ENCODE measurements at regions not wholly inside any gene's neighbourhood (a gene's known extent, or its start where the extent isn't known, plus 50 kb on each side); places are given as distances from the start of the nearest gene placed in this dataset.

DNA sequence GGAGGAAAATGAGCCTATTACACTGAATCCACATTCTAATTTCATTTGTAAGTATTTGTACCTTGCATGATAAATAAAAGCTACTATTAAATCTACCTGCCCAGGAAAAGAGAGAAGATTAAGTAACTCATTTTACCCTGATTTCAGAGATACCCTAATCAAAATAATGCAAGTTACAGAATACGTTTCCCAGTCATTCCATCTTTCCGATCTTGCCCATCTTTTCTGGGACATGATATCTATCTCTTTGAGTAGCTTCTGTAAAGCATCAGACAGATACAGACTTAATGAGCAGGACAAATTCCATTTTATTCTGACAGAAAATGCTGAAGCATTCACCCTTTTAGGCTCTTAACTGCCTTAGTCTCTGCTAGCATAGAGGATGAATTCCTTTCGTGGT is 56.6 kb downstream of the SPRY2 start:
- DNase-seq = no peak

GRCh38 chr13:80278706-80279105 is 62.2 kb downstream of the SPRY2 start:
- no peak for DNase-seq

DNA sequence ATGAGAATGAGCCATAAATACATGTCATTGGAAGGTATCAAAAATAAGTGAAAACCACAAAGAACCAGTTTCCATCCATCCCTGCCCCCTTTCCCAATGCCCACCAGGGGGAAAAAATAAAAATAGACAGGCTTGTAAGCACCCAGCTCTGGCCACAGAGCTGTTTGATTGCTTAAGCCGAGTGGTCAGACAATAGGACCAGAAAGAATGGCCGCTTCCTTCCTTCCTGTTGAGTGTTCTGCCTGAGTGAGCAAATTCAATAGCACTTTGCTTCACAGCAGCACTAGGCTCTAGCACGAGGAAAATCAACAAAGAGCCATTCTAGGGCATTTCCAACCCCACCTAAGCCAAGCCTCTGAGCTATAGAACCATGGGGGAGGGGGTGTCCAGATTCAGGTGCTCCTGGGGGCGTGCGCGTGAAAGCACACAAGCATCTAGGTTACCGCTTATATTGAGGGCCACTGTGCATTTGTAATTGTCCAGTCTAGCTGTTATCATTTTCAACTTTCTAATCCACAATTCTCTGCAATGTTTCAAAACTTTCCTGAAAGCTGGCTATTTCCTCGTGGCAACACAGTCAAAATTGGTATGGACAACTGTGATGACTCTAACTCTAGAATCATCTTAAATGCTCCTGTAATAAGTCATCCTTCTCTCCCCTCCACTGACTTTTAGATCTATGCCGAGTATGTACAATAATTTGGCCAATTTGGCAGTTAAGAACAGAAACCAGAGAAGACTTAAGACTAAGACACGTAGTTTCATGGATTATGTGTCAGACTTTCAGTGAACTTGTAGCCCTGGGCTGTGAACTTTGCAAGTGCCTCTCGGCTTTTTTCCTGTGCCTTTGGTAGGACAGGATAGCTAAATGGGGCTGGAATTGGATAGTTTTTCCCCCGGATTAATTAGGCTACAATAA is 64.3 kb downstream of the SPRY2 start:
- no peak for DNase-seq

DNA sequence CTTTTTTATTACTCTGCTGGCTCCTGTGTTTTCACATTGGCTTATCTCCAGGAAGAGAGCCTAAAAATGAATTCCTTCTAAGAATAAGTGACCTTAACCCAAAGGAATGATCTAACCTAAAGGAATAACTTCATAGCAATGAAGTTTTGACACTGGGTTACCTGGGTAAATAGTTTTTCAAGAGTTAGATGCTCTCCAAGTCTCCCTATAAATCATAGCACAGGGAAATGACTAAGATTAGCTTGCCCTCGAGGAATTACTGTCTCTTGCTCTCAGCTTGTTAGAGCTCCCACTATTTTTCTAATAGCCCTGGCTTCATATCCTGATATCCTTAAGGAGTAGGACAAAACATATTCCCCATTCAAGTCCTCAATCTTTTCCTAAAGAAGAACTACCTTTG is 66.3 kb downstream of the SPRY2 start:
- no peak for DNase-seq

DNA sequence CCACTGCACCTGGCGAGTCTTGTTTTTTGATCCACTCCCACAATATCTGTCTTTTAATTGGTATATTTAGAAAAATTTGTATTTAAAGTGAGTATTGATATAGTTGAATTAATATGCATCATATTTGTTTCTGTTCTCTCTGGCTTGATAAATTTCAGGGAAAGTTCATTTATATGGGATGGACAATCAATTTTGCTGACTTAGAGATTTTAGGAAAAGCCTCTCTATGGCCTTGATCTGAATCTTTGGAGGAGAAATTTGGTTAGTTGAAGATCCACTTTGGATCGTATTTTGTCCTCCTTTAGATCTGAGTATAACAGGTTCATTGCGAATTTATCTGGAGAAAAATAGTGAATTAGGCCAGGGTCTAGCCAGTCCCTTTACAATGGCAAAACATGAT is 67.2 kb downstream of the SPRY2 start:
- DNase-seq = no peak

GRCh38 chr13:80265348-80265747 is 75.6 kb downstream of the SPRY2 start:
- no peak for DNase-seq

- DNase-seq = no peak
Measured at GRCh38 chr13:80263745-80264513, 77.0 kb downstream of the SPRY2 start.

DNA sequence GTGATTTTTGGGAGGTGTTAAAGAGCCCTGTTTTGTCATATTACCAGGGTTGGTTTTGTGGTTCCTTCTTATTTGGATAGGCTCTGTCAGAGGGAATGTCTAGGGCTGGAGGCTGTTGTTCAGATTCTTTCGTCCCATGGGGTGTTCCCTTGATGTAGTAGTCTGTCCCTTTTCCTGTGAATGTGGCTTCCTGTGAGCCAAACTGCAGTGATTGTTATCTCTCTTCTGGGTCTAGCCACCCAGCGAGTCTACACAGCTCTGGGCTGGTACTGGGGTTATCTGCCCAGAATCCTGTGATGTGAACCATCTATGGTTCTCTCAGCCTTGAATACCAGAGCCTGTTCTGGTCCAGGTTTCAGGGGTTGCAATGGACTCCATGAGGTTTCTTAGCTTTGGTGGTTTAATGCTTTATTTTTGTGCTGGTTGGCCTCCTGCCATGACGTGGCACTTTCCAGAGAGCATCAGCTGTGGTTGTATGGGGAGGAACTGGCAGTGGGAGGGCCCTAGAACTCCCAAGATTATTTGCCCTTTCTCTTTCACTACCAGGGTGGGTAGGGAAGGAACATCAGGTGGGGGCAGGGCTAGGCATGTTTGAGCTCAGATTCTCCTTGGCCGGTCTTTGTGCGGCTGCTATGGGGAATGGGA is 78.8 kb downstream of the SPRY2 start:
- DNase-seq = no peak

DNA sequence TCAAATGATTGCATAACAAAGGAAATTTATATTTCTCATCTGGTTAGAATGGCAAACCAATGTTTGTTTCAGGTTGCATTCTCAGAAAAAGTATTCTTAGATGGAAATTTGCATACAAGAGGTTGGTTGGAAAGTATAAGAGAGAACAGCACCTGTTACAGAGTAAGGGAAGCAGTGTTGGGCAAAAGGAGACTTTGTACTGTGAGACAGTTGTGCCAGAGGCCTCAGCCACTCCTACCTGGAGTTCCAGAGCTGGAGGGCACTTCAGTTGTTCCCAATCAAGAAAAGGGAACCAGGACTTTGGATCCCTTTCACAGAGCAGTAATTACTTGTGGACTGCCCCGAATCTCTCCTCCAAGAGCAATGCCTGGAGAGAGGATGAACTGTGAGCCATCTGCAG is 81.8 kb downstream of the SPRY2 start:
- no peak for DNase-seq

- DNase-seq = no peak
Measured at GRCh38 chr13:80256352-80256932, 84.5 kb downstream of the SPRY2 start.

DNA sequence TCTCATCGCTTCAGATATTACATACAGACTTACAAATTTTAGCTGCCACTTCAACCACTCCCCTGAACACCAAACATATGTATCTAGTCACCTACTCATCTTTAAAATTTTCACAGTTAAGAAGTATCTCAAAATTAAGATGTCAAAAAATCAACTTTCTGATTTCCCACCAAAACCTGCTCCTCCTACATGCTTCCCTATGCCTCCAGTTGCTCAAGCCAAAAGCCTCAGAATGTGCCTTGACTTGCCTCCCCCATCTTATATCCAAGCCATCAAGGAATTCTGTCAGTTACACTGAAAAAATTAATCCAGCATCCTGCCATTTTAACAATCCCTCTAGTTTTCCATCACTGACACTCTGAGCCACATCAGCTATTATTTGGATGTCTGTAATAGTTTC is 85.0 kb downstream of the SPRY2 start:
- DNase-seq = no peak

DNA sequence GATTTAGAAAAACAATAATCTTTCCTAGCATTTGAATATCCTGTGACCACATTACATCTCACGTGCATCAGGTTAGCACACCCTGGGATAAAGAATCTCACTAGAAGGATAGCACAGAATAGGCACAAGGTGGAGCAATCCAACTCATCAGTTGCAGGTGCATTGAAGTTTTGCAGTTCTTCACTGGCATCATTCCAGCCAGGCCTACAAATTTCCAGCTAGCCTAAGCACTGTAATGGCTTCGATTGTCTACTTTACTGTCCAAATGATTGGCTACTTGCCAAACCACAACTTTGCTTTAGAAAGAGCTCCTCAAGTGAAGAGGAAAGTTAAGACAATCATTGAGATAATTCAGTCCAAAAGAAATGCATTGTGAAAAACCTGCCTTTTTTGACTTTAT is 89.5 kb downstream of the SPRY2 start:
- no peak for DNase-seq

DNA sequence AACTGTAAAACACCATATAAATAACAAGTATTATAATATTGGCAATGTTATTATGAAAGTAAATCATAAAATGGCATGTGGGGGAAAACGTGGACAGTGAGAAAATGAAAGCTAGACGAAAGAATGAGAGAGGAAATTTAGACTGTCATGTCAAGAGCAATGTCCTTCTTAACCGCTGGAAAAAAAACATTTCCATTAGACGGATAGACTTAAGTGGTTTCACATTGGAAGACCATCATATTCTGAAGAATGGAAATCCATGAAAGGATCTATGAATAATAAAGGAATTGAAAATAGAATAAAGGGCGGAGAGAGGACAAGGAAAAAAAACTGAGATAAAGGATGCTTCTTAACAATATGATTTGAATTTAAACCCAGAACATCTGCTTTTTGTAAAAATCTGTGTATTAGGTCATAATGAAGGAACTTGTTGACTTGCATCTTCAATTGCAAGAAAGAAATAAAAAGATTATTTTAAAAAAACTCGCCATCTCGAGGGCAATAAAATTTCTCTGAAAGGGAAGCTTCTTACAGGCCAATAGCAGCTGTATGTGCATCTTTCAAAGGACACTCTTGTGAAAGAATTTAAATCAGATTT is 90.6 kb downstream of the SPRY2 start:
- no peak for DNase-seq

DNA sequence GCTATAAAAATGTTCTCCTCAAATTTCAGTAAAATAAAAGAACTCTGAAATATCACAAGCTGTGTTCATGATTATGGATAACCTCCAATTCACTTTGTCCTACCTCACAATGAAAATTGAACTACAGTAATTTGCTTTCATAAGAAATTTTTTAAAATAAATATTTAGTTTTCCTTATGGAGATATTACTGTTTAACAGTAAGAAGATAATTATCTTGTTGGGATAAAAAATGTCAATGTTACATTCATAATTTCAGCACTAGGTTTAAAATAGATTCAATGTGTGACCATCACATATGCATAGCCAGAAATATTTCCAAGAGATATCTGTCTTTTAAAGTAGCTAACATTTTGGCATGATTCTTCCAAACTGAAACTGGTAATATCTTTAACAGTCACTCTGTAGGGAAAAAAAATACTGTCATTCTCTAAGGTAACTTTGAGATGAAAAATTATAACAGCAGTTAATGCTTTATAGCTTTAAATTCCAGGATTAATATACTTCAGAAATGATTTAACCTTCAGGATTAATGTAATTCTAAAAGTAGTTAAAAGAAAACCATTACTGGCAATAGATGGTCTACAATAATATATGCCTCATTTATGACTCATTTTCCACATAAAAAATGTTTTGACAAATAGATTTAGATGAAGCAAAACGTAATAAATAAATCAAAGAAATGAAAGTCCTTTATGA is 91.3 kb downstream of the SPRY2 start:
- no peak for DNase-seq

GRCh38 chr13:80245162-80245733 is 95.7 kb downstream of the SPRY2 start:
- DNase-seq = no peak

- no peak for DNase-seq
Measured at GRCh38 chr13:80244574-80244973, 96.4 kb downstream of the SPRY2 start.

- DNase-seq = no peak
Measured at GRCh38 chr13:80242728-80243427, 98.0 kb downstream of the SPRY2 start.

GRCh38 chr13:80239571-80240255 is 101.2 kb downstream of the SPRY2 start:
- no peak for DNase-seq

- no peak for DNase-seq
Measured at GRCh38 chr13:80239116-80239515, 101.8 kb downstream of the SPRY2 start.

DNA sequence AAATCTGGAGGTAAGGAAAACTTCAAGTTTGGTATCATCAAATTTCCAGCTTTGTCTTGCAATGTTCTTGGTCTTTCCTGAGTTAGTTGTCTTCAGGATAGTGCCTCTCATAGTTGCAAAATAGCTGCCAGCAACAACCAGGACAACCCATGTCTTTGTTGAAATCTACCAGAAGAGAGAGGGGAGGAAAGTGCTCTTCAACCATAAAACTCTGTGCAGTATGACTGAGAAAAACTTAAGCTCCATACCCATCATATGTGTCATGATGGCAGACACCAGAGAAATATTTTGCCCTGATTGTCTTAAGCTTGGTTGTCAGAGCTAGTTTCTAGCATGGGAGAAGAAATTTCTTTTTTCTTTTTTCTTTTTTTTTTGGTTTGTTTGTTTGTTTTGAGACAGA is 103.3 kb downstream of the SPRY2 start:
- DNase-seq = no peak

DNA sequence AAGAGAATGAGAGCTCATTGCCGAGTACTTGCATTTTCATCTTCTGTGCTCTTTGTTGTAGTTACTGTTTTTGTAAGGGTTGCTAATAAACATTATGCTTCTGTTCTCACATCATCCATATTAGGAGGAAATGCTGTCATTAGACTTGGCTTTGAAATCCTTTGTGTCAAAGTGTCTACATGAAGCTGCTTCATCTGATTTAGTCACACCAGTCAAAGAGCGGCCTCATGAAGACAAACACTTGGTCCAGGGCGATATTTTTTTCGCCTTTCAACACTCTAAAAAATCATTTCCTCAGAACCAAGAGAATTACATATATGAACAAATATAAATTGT is 105.0 kb downstream of the SPRY2 start:
- DNase-seq = no peak
